GM13976 (cell line): ENCODE measurements at regions not wholly inside any gene's neighbourhood (a gene's known extent, or its start where the extent isn't known, plus 50 kb on each side); places are given as distances from the start of the nearest gene placed in this dataset.

Experiments used
- DNase-seq: peaks from one replicate; pipeline ENCODE4 v3.0.0; 2012; ENCODE audit warnings: low spot score
- CTCF ChIP-seq: IDR thresholded peaks from 2 replicates; pipeline ENCODE4 v1.5.1; 2012; ENCODE audit warnings: borderline replicate concordance, mild to moderate bottlenecking; ENCODE audit not compliant: insufficient read depth; ENCODE audit errors: extremely low read depth, missing control alignments, control extremely low read depth
- in situ Hi-C: fragments of 300-500 bp; cut with MboI; formaldehyde crosslinking; loops from one replicate; pipeline ENCODE4 v1.12.0; 2022; ENCODE audit warnings: low sequenced_read_pairs, mixed read lengths, inconsistent platforms; ENCODE audit not compliant: unreplicated experiment

- in situ Hi-C loops = no loop called here
- TF ChIP-seq CTCF = no peak
- no peak for DNase-seq
Measured at GRCh38 chr6:19369785-19370184, 467.4 kb upstream of the ID4 start.

GRCh38 chr6:19370831-19371230 is 466.3 kb upstream of the ID4 start:
- DNase-seq = no peak
- no peak for TF ChIP-seq CTCF
- in situ Hi-C loops = no loop called here

- no peak for TF ChIP-seq CTCF
- no peak for DNase-seq
- in situ Hi-C loops = no loop called here
Measured at GRCh38 chr6:19375613-19376012, 461.6 kb upstream of the ID4 start.

- no peak for TF ChIP-seq CTCF
- no peak for DNase-seq
Measured at GRCh38 chr6:19377722-19378121, 459.4 kb upstream of the ID4 start.

GRCh38 chr6:19380293-19380692 is 456.9 kb upstream of the ID4 start:
- DNase-seq = no peak
- TF ChIP-seq CTCF = no peak
- in situ Hi-C loops = no loop called here

More at GRCh38 chr6:19377722-19378121, 459.4 kb upstream of the ID4 start:
- in situ Hi-C loops = no loop called here

GRCh38 chr6:19382676-19383075 is 454.5 kb upstream of the ID4 start:
- no peak for DNase-seq
- no peak for TF ChIP-seq CTCF
- in situ Hi-C loops = no loop called here

GRCh38 chr6:19391926-19392325 is 445.2 kb upstream of the ID4 start:
- in situ Hi-C loops = no loop called here
- TF ChIP-seq CTCF = no peak
- DNase-seq = no peak
